HS-5 (cell line): ENCODE measurements at regions not wholly inside any gene's neighbourhood (a gene's known extent, or its start where the extent isn't known, plus 50 kb on each side); places are given as distances from the start of the nearest gene placed in this dataset.
"Not testable (repeated sequence)": the region's sequence is repeated elsewhere in the genome, so short reads cannot be mapped to it uniquely, and the experiment has no call there.

Experiments used
- DNase-seq: peaks from one replicate; pipeline ENCODE4 v3.0.0-alpha.2; 2012; ENCODE audit warnings: low read depth

- DNase-seq, result no peak
These were observed 519.8 kb downstream of the XPNPEP1 start for GRCh38 chr10:109403551-109403950.

- no peak for DNase-seq
These were observed 529.9 kb downstream of the XPNPEP1 start for GRCh38 chr10:109393425-109393824.

GRCh38 chr10:109386921-109387320 is 536.4 kb downstream of the XPNPEP1 start:
- no peak for DNase-seq

GRCh38 chr10:109386101-109386500 is 537.2 kb downstream of the XPNPEP1 start:
- DNase-seq, result no peak

- DNase-seq, result no peak
These were observed 544.1 kb downstream of the XPNPEP1 start for GRCh38 chr10:109379186-109379585.

- peak; percentile 71 for DNase-seq
These were observed 549.1 kb downstream of the XPNPEP1 start for GRCh38 chr10:109374215-109374614.

GRCh38 chr10:109359316-109359715 is 564.0 kb downstream of the XPNPEP1 start:
- no peak for DNase-seq

- no peak for DNase-seq
These were observed 565.0 kb downstream of the XPNPEP1 start for GRCh38 chr10:109358325-109358724.

- DNase-seq, result no peak
These were observed 575.0 kb downstream of the XPNPEP1 start for GRCh38 chr10:109348324-109348723.

- DNase-seq, result peak; percentile 64
These were observed 580.0 kb downstream of the XPNPEP1 start for GRCh38 chr10:109343293-109343692.

GRCh38 chr10:109341986-109342385 is 581.3 kb downstream of the XPNPEP1 start:
- no peak for DNase-seq

- DNase-seq, result no peak
These were observed 595.3 kb downstream of the XPNPEP1 start for GRCh38 chr10:109328001-109328400.

GRCh38 chr10:109327266-109327665 is 596.0 kb downstream of the XPNPEP1 start:
- DNase-seq, result no peak

GRCh38 chr10:109324721-109325120 is 598.6 kb downstream of the XPNPEP1 start:
- no peak for DNase-seq

GRCh38 chr10:109317746-109318366 is 605.5 kb downstream of the XPNPEP1 start:
- DNase-seq, result no peak

GRCh38 chr10:109314016-109314415 is 609.3 kb downstream of the XPNPEP1 start:
- not testable (repeated sequence) for DNase-seq

- DNase-seq, result not testable (repeated sequence)
These were observed 610.8 kb downstream of the XPNPEP1 start for GRCh38 chr10:109312555-109312954.

- DNase-seq, result no peak
These were observed 614.3 kb downstream of the XPNPEP1 start for GRCh38 chr10:109308971-109309370.

- not testable (repeated sequence) for DNase-seq
These were observed 616.2 kb downstream of the XPNPEP1 start for GRCh38 chr10:109307102-109307501.

GRCh38 chr10:109306698-109307097 is 616.6 kb downstream of the XPNPEP1 start:
- DNase-seq, result peak; percentile 9

- no peak for DNase-seq
These were observed 635.5 kb downstream of the XPNPEP1 start for GRCh38 chr10:109287858-109288257.

GRCh38 chr10:109282510-109282909 is 640.8 kb downstream of the XPNPEP1 start:
- peak; percentile 49 for DNase-seq

- DNase-seq, result no peak
These were observed 642.0 kb downstream of the XPNPEP1 start for GRCh38 chr10:109281347-109281746.

- no peak for DNase-seq
These were observed 642.5 kb downstream of the XPNPEP1 start for GRCh38 chr10:109280837-109281236.
